GM18858 (cell line): ENCODE measurements at regions not wholly inside any gene's neighbourhood (a gene's known extent, or its start where the extent isn't known, plus 50 kb on each side); places are given as distances from the start of the nearest gene placed in this dataset.

Source experiments
- ATAC-seq: cut with Tn5 transposase; IDR thresholded peaks from one replicate; pipeline ENCODE4 v1.9.1; 2021; ENCODE audit not compliant: unreplicated experiment

DNA sequence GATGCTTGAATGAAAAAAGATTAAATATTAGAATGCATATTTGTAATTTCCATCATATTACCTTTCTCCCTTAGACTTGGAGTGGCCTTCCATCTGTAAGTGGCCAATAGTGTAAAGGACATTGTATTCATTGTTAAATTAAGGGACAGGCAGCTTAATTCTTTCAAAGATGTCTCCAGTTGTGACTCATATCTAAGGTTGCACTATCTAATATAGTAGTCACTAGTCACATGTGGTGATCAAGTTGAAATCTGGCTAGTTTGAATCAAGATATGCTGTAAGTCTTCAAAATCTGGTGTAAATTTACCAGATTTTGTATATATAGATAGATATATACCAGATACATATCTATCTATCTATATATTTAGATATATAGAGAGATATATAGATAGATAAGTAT, 52.4 kb upstream of the AGPS start:
- no peak for ATAC-seq

DNA sequence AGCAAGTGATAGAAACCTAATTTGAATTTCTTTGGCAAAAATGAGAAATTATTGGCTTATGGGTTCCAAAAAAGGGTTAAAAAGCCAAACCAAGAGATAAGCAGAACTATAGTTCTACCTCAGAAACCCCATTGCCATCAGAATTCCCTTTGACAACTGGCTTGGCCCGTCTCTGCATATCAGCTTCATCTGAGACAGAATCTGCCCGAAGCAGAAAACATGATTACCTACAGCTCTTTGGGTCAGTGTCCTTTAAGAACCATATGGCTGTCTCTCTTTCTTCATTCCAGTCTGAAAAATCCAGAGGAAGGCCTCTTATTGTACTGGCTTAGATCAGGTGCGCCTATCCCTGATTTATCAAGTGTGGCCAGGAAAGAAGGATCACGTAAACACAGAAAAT, 49.8 kb upstream of the AGPS start:
- no peak for ATAC-seq
